ENCODE measurements at regions not wholly inside any gene's neighbourhood (a gene's known extent, or its start where the extent isn't known, plus 50 kb on each side); places are given as distances from the start of the nearest gene placed in this dataset.

DNA sequence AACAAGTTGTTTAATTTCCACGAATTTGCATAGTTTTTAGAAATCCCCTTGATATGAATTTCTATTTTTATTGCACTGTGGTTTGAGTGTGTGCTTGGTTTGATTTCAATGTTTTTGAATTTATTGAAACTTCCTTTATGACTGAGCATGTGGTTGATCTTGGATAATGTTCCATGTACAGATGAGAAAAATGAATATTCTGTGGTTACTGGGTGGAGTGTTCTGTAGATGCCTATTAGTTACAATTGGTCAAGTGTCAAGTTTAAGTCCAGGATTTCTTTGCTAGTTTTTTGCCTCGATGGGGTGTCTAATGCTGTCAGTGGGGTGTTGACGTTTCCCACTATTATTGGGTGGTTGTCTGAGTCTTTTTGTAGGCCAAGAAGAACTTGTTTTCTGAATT is 319.5 kb upstream of the ACTBL2 start:
- TF ChIP-seq POLR2A (IDR thresholded peaks at IDR 0.05; ENCODE audit: extremely low read depth, insufficient read length), result no peak
- TF ChIP-seq, protein P1, sequence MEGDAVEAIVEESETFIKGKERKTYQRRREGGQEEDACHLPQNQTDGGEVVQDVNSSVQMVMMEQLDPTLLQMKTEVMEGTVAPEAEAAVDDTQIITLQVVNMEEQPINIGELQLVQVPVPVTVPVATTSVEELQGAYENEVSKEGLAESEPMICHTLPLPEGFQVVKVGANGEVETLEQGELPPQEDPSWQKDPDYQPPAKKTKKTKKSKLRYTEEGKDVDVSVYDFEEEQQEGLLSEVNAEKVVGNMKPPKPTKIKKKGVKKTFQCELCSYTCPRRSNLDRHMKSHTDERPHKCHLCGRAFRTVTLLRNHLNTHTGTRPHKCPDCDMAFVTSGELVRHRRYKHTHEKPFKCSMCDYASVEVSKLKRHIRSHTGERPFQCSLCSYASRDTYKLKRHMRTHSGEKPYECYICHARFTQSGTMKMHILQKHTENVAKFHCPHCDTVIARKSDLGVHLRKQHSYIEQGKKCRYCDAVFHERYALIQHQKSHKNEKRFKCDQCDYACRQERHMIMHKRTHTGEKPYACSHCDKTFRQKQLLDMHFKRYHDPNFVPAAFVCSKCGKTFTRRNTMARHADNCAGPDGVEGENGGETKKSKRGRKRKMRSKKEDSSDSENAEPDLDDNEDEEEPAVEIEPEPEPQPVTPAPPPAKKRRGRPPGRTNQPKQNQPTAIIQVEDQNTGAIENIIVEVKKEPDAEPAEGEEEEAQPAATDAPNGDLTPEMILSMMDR (IDR thresholded peaks at IDR 0.05; ENCODE audit: low read depth, low read length), result no peak
- TF ChIP-seq MYC (IDR thresholded peaks at IDR 0.05; ENCODE audit: low read depth, low read length), result no peak
- TF ChIP-seq, protein P2, sequence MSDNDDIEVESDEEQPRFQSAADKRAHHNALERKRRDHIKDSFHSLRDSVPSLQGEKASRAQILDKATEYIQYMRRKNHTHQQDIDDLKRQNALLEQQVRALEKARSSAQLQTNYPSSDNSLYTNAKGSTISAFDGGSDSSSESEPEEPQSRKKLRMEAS (IDR thresholded peaks at IDR 0.05; ENCODE audit: low read depth, low read length), result no peak
- no peak overlapping the region for H3K4me3 ChIP-seq (ENCODE audit: low read depth, low read length)
- no peak for DNase-seq (ENCODE audit: low read depth)

DNA sequence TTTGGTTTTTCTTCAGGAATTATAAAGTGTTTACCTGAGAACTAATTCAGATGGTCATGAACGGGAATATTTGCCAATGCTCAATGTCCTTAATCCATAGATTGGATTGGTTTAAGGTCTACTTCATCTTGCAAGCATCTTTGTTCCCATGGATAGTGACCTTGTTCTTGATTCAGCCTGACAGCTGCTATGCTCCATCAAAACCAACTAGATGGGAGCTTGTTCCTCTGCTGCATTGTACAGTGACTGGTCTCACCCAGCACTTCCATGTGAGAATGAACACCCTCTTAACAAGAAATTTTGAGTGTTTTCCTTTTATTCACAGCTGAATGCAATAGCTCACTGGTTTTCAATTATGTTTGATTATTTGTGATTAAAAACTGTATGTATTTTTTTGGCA is 312.6 kb upstream of the ACTBL2 start:
- TF ChIP-seq MYC (IDR thresholded peaks at IDR 0.05; ENCODE audit: low read depth, low read length) (no peak), POLR2A (IDR thresholded peaks at IDR 0.05; ENCODE audit: extremely low read depth, insufficient read length) (no peak)
- TF ChIP-seq, protein P2 (IDR thresholded peaks at IDR 0.05; ENCODE audit: low read depth, low read length), result no peak
- TF ChIP-seq, protein P1 (IDR thresholded peaks at IDR 0.05; ENCODE audit: low read depth, low read length), result no peak

DNA sequence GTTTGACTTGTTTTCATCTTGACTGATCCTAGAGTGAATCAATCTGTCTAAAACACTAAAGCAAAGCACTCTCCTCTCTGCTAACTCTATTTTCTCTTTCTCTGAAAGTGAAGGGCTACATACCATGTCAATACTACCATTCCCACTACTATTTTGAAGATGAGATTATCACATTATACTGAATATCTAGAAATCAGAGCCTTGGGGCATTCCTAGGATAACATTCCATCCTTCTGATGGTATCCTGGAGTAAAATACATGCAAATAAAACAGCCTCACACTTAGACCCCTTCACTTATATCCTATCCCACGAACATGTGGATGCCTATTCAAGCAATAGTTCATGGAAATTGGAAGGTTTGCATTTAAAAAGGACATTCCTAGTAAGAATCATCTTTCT is 309.3 kb upstream of the ACTBL2 start:
- DNase-seq (ENCODE audit: low read depth), result no peak
- no peak overlapping the region for H3K4me3 ChIP-seq (ENCODE audit: low read depth, low read length)
- TF ChIP-seq, protein P2 (IDR thresholded peaks at IDR 0.05; ENCODE audit: low read depth, low read length), result no peak
- TF ChIP-seq MYC (IDR thresholded peaks at IDR 0.05; ENCODE audit: low read depth, low read length), result no peak
- TF ChIP-seq, protein P1 (IDR thresholded peaks at IDR 0.05; ENCODE audit: low read depth, low read length), result no peak
- no peak for TF ChIP-seq POLR2A (IDR thresholded peaks at IDR 0.05; ENCODE audit: extremely low read depth, insufficient read length)

More for the DNA sequence above, 312.6 kb upstream of the ACTBL2 start:
- H3K4me3 ChIP-seq (ENCODE audit: low read depth, low read length), result no peak overlapping the region
- no peak for DNase-seq (ENCODE audit: low read depth)

DNA sequence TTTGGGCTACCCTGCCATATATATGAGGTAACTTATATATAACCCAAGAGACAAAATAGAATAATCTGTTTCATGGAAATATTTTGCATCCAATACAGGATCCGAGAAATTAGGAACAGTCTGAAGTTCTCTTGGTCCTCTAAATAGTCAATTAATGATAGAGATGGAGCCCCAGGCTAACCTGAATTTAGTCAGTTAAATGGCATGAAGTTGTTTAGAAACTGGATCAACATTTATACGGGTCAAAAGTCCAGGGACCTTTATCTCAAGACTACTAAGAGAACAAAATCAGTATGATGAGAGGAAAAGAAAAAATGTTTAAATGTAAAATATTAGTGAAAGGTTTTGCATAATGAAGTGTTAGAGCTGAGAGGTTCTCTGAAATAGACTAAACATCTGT is 303.3 kb upstream of the ACTBL2 start:
- H3K4me3 ChIP-seq (ENCODE audit: low read depth, low read length), result no peak overlapping the region
- TF ChIP-seq, protein P1 (IDR thresholded peaks at IDR 0.05; ENCODE audit: low read depth, low read length), result no peak
- TF ChIP-seq, protein P2 (IDR thresholded peaks at IDR 0.05; ENCODE audit: low read depth, low read length), result no peak
- TF ChIP-seq MYC (IDR thresholded peaks at IDR 0.05; ENCODE audit: low read depth, low read length), result no peak
- no peak for TF ChIP-seq POLR2A (IDR thresholded peaks at IDR 0.05; ENCODE audit: extremely low read depth, insufficient read length)
- no peak for DNase-seq (ENCODE audit: low read depth)

DNA sequence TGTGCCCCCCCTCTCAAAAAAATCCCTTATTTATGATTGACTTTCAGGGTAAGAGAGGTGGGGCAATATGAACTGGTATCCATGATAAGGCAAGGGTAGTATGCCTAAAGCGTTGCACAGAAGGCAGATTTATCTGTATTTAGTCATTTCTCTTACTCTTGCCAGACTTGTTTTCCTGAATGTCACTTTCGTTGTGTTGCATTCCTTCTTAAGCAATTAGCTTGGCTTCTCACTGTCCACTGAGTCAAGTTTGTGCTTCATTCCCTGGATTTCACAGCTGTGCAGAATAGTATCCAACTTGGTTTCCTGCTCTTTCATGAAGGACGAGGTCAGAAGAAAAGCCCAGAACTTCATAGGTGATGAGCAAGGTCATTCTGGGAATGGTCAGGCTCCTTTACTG is 301.5 kb upstream of the ACTBL2 start:
- TF ChIP-seq POLR2A (IDR thresholded peaks at IDR 0.05; ENCODE audit: extremely low read depth, insufficient read length), result no peak
- no peak for TF ChIP-seq MYC (IDR thresholded peaks at IDR 0.05; ENCODE audit: low read depth, low read length)
- TF ChIP-seq, protein P1 (IDR thresholded peaks at IDR 0.05; ENCODE audit: low read depth, low read length), result no peak
- TF ChIP-seq, protein P2 (IDR thresholded peaks at IDR 0.05; ENCODE audit: low read depth, low read length), result no peak
- no peak overlapping the region for H3K4me3 ChIP-seq (ENCODE audit: low read depth, low read length)
- no peak for DNase-seq (ENCODE audit: low read depth)

DNA sequence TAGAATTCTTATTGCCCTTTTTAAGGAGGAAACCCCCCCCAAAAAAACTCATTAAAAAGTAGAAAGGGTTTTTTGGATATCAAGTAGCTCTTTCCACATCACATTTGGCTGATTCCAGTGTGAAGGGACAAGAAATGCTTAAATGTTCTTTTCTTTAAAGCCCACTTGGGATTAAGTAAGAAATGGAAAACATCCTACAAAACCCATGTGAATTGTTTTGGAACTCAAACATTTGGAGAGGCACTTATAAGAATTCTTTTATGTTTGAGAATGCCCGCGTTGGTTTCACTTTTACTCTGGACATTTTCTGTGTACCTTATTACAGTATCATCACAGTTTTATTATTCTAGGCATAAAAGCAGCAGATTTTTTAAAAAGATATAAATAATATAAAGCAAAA is 301.1 kb upstream of the ACTBL2 start:
- TF ChIP-seq, protein P1 (IDR thresholded peaks at IDR 0.05; ENCODE audit: low read depth, low read length), result no peak
- TF ChIP-seq MYC (IDR thresholded peaks at IDR 0.05; ENCODE audit: low read depth, low read length) (no peak), POLR2A (IDR thresholded peaks at IDR 0.05; ENCODE audit: extremely low read depth, insufficient read length) (no peak)
- TF ChIP-seq, protein P2 (IDR thresholded peaks at IDR 0.05; ENCODE audit: low read depth, low read length), result no peak
- DNase-seq (ENCODE audit: low read depth), result no peak

More for the DNA sequence above, 301.1 kb upstream of the ACTBL2 start:
- H3K4me3 ChIP-seq (ENCODE audit: low read depth, low read length), result no peak overlapping the region
